ENCODE measurements at regions not wholly inside any gene's neighbourhood (a gene's known extent, or its start where the extent isn't known, plus 50 kb on each side); places are given as distances from the start of the nearest gene placed in this dataset.
"Not testable (repeated sequence)": the region's sequence is repeated elsewhere in the genome, so short reads cannot be mapped to it uniquely, and the experiment has no call there.

- not testable (repeated sequence) for DNase-seq (ENCODE audit: low read depth)
Measured at GRCh38 chr1:211890091-211890995, 59.8 kb upstream of the LPGAT1 start.

- not testable (repeated sequence) for DNase-seq (ENCODE audit: low read depth)
Measured at GRCh38 chr1:211889307-211890090, 58.9 kb upstream of the LPGAT1 start.

GRCh38 chr1:211886551-211886950 is 56.0 kb upstream of the LPGAT1 start:
- no peak for DNase-seq (ENCODE audit: low read depth)

GRCh38 chr1:211885747-211886522 is 55.4 kb upstream of the LPGAT1 start:
- peak; percentile 2 for DNase-seq (ENCODE audit: low read depth)

- DNase-seq (ENCODE audit: low read depth): no peak
Measured at GRCh38 chr1:211882381-211883004, 51.9 kb upstream of the LPGAT1 start.
